ENCODE measurements at regions not wholly inside any gene's neighbourhood (a gene's known extent, or its start where the extent isn't known, plus 50 kb on each side); places are given as distances from the start of the nearest gene placed in this dataset.
"Not testable (repeated sequence)": the region's sequence is repeated elsewhere in the genome, so short reads cannot be mapped to it uniquely, and the experiment has no call there.

DNA sequence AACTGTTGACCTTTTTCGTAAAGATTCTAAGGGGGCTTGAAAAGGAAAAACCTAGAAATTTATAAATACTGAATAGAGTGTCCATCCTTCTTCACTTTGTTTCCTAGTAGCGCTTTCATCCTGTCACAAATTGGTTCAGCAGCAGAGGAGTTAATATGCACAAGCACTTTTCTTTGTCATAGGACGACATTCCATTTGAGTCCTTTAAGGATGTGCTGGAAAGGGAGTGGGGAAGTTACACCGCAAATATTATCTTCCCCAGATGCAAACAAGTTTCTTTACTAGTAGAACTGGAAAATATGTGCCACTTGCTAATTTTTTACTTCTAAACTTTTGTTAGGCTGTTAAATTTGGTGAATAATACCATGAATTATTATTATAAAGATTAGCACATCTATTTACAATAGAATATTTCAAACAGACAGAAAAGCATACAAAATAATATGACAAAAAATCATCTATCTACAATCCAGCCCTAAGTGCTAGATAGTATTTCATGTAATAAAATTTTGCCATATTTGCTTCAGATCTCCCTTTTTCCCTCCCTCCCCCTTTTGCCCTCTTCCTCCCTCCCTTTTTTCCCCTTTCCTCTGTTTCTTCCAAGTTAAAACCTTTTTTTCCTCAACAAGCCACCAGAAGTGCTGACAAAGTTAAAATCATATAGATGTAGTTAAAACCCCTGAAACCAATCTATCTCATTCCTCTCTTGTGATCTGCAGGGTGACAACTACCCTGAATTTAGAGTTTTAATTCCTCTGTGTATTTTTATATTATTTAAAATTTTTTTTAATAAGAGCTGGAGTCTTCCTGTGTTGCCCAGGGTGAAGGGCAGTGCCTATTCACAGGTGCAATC is 50.5 kb upstream of the MAP4K3 start:
- no peak for DNase-seq (ENCODE audit: low spot score)

DNA sequence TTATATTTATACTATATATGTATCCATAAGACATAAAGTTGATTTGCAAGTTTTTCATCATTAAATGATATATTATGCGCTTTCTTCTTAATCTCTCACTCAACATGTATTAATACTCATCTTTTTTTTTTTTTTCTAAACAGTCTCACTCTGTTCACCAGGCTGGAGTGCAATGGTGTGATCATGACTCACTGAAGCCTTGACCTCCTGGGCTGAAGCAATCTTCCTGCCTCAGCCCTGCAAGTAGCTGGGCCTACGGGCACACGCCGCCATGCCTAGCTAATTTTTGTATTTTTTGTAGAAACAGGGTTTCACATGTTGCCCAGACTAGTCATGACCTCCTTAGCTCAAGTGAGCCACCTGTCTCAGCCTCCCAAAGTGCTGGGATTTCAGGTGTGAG is 51.4 kb upstream of the MAP4K3 start:
- DNase-seq (ENCODE audit: low spot score): peak; percentile 77

DNA sequence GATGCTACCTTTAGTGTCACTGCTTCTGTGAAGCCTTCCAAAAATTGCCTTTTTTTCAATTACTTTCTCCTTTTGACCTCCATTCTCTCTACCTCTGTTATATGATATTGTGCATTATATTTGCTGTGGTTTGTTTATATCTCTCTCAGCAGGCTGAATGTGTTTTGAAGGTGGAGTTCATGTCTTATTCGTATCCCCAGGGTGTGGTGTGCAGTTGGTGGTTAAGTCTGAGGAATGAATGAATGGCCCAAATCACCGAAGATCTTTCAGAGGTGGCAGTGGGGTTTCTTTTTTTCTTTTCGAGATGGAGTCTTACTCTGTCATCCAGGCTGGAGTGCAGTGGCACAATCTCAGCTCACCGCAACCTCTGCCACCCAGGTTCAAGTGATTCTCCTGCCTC is 53.5 kb upstream of the MAP4K3 start:
- peak; percentile 36 for DNase-seq (ENCODE audit: low spot score)

DNA sequence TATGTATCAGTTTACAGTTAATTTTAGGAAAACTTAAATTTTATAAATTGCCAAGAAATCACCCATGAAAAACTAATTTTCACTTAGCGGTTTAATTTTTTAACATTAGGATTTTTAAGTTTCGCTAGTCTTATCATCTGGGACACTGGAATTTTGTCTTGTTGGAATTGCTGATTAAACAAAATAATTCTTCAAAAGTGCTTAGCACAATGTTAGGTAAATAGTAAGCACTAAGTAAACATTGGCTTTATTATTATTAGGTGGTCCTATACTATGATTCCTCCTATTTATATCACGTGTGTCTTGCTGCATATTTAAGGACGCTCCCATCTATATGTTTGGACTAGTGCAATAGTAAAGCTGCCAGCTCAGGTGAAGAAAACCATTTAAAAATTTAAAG is 54.6 kb upstream of the MAP4K3 start:
- DNase-seq (ENCODE audit: low spot score): no peak

DNA sequence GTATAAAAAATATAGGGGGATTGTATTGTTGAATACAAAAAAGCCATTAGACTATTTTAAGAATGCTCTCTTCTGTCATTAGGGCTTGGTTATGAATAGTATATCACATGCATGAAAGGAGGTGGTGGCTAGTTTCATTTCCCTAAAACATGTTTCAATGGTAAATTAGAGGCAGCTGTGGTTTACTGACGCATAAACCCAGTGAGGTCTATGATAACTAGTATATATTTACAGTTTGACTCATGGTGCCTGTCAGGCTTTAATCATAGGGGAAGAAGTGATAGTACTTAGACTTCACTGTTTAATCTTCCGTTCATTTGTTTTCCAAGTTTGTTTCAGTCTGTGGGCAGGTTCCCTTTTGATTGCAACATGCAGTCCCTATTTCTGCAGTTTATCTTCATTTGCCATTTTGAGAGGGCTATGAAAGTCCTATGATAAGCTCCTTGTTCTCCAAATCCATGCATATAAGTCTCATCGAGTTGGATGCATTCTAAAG is 55.1 kb upstream of the MAP4K3 start:
- DNase-seq (ENCODE audit: low spot score): peak; percentile 94

DNA sequence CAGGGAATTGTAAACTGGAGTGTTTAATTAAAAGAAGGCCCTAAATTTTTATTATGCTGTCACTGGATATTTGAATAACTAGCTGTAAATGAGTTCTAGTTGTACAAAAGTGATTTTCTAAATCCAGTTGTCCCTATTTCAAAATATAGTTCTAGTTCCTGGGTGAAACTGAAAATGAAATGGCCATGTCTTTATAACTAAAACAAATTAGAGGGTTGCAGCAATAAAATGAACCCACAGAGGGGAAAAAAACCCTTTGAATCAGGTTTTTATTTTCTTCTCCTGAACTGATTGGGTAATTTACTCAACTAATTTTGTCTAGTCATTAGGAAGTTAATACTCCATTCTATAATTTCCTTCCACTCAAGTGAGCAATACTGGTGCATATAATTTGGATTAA is 55.6 kb upstream of the MAP4K3 start:
- no peak for DNase-seq (ENCODE audit: low spot score)

DNA sequence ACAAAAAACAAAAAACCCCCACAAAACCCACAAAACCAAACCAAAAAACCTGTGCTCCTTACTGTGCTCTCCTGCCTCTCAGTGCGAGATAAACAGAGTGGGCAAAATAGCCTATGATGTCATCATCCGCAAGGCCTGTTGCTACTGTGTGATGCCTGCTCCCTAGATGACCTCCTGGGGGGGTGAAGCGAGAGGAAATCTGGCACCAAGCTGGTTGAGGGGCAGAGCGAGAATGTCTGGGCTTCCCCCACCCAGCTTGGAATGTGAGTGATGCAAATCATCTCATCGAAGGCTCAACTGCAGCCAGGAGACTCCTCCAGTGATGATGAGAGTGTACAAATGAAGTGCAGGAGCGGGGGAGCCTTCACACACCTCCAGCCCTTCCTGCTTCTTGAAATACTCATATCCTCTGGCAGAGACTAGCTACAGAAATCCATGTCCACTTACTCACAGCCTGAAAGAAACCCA is 57.7 kb upstream of the MAP4K3 start:
- DNase-seq (ENCODE audit: low spot score): peak; percentile 94

DNA sequence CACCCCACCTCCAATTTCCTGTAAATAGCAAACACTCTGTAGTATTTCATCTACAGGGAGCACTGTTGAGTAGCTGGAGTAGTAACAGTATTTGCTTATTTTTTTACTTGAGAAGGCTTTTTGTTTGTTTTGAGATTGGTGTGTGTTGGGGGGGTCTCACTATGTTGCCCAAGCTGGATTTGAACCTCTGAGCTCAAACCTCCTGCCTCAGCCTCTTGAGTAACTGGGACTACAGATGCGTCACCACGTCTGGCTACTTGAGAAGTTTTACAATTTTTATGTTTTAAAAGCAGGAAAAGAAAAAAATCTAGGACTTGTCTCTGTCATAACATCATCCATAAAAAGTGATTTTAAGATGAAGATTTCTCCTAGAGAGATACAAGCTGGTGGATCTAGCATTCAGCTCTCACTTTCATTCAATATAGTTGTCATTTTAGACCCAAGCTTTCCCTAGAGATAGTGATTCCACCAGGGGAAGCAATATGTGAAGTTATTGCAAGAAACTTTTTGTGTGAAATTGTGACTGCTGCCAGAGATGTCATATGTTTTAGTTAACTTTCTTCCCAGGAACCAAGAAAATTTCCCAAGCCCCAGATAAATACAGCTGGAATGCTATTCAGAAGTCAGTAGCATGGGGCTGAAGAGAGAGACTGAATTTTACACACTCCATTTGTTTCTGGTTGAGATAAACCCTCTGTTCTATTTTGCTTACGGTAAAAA is 60.2 kb upstream of the MAP4K3 start:
- no peak for DNase-seq (ENCODE audit: low spot score)

DNA sequence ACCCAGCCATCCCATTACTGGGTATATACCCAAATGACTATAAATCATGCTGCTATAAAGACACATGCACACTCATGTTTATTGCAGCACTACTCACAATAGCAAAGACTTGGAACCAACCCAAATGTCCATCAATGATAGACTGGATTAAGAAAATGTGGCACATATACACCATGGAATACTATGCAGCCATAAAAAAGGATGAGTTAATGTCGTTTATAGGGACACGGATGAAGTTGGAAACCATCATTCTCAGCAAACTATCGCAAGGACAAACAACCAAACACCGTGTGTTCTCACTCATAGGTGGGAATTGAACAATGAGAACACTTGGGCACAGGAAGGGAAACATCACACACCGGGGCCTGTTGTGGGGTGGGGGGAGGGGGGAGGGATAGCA is 61.1 kb upstream of the MAP4K3 start:
- not testable (repeated sequence) for DNase-seq (ENCODE audit: low spot score)

DNA sequence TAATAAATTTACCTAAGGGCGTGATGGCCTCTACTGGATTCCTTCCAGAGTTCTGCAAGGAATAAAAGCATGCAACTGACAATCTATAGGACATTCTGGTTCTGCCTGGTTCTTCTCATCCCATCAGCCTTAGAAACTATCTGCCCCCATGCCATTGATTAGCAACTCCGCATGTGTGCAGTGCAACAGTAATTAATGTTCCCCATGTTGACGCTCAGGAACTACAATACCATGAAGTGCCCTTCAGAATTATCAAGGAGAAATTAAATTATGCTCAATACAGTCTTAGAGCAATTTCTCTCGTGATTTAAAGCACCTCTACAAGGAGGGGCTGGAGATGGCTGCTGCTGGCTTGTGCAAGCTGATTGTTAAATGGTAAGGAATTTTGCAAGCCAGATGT is 61.7 kb upstream of the MAP4K3 start:
- no peak for DNase-seq (ENCODE audit: low spot score)

DNA sequence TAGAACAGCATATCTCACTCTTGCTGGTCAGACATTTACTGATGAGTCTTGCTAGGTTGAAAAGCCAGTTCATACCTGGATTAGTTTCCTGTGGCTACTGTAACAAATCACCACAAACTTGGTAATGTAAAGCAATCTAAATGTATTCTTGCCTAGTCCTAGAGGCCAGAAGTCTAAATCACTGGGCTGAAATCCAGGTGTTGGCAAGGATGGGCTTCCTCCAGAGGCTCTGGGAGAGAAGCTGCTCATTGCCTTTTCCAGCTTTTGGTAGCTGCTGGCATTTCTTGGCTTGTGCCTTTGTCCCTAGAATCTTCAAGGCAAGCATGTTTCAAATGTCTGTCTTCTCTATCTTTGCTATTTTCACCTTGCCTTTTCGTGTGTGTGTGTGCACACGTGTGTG is 62.3 kb upstream of the MAP4K3 start:
- DNase-seq (ENCODE audit: low spot score): no peak

DNA sequence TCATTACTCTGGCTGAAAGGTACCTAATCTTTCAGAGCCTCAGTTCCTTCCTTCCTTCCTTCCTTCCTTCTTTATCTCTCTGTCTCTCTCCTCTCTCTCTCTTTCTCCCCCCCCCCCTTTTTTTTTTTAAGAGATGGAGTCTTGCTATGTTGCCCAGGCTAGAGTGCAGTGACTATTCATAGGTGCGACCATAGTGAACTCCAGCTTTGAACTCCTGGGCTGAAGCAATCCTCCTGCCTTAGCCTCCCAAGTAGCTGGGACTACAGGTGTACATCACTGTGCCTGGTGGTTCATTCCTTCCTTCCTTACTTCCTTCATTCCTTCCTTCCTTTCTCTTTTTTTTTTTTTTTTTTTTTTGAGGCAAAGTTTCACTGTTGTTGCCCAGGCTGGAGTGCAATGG is 64.3 kb upstream of the MAP4K3 start:
- no peak for DNase-seq (ENCODE audit: low spot score)

DNA sequence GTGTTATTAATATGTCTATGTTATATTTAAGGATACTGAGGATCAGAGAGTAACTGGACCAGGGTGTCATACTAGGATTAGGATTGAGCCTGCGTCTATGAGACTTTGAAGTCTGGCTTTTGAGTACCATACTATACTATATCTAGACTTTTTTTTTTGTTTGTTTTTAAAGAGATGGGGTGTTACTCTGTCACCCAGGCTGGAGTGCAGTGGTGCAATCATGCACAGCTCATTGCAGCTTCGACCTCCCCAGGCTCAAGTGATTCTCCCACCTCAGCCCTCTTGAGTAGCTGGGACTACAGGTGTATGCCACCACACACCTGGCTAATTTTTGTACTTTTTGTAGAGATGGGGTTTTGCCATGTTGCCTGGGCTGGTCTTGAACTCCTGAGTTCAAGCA is 66.2 kb upstream of the MAP4K3 start:
- DNase-seq (ENCODE audit: low spot score): no peak

DNA sequence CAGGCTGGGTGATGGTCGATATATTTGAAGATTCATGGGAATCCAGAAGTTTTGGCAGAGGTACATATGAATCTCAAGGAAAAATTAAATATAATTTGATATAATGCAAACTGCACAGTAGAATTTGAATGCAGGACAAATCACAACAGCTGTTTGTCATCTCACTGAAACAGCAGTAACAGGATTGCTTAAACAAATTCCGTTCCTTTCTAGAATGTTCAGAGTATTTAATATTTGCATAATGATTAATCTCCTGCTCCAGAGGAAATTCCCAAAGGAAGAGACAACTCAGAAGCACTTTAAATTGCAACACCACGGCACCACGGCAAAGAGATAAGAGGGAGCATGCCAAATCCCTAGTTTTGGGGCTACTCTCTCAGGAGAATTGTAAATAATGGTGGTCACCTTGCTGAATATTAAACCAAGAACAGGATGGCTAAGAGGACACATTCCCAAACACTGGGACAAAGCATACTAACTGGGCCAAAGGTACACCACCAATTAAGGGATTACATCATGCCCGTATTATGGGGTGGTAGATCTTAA is 67.8 kb upstream of the MAP4K3 start:
- DNase-seq (ENCODE audit: low spot score): peak; percentile 16

DNA sequence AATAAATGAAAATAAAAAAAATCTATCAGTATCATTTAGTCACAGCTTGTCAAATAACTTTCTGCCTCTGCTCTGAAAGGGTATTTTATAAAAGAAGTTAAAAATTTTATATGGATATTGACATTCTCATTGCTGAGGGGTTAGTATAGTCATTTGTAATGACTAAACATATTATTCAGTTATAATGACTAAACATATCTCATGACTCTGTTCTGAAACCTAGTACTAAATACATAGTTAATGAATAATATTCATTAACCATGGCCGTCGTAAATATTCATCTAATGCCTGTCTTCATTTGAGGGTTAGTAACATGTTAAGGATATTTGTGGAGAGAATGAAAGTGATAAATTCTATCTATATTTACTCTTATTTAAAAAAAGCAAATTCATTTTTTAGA is 69.1 kb upstream of the MAP4K3 start:
- DNase-seq (ENCODE audit: low spot score): no peak

DNA sequence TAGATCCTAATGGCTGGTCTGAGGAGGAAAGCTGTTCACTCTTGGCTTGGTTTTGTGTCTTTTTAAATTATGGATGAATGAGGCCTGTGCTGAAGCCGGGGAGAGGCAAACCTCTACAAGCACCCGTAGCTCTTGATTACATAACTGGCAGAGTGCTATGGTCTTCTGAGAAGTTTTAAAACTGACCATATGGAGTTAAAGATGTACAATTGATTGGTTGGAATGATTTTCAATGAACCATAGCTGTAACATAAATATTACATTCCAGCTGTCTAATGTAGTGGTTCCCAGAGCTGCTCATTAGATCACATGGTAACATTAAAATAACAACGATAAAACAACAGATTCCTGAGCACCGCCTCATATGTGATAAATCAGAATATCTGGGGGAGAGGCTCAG is 71.1 kb upstream of the MAP4K3 start:
- no peak for DNase-seq (ENCODE audit: low spot score)

DNA sequence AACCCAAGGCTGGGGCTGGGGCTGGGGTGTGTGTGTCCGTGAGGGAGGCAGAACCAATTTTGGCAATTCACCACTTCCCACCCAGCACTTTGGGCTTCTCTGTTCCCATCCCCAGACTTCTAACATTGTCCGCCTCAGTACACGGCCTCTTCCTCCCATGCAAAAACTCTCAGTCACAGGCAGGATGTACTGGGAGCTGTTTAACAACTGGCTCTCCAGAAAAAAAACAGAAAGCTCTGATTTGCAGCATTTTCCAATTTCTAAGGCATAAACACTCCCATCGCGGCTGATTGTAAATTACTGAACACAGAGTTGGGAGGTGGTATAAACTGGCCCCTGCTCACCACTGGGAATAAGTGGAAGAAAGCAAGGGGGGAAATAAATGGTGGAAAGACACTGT is 73.1 kb upstream of the MAP4K3 start:
- no peak for DNase-seq (ENCODE audit: low spot score)

DNA sequence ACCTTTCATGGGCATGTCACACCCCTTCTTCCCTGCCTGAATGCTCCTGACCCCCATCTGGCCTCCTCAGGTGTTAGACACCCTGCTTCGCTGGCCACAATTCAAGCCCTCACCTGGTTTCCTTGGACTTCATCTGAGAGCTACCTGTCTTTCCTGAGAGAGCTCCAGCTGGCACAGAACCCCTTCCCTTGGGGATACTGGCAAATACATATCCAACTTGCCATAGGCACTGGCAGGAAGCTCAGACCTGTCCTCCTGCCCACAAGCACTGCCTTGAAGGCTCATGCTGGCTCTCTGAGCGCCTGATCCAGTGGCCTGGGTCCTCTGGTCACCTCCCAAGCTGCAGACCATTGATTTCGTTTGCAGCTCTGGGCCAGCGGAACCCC is 74.1 kb upstream of the MAP4K3 start:
- no peak for DNase-seq (ENCODE audit: low spot score)

DNA sequence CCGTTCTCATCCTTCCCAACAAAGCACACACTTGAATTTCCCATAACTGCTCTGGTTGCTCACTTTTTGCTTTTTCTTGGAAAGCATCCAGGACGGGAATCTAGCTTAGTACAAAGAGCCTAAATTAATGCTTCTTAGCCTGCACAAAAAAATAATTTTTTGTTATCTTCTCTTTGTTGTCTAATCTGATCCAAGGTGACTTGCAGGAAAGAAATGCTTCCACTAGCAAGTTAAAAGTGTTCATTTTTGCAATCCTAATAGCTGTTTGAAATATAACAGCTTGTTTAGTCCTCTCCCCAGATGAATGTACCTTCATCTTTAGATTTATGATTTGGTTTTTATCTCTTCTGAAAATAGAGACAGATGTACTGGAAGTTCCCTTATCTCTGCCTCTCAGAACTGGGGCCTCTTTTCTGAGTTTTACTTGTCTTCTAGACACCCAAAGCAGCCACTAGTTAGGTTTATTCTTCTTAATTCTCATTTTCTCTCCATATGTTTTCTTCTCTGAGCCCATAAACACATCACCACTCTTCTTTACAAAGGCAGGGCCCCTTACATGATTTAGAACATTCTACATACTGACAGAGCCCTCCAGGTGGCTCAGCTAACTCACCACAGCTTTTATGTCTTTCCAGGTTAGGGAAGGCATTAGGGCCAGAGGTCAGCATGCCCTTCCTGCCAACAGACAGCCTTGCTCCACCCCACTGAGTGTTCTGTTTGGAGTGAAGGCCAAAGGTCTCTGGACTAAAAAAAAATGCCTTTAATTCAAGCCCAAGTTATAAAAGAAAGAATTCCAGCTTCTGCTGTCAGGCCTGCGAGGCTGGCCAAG is 74.7 kb upstream of the MAP4K3 start:
- DNase-seq (ENCODE audit: low spot score): no peak

DNA sequence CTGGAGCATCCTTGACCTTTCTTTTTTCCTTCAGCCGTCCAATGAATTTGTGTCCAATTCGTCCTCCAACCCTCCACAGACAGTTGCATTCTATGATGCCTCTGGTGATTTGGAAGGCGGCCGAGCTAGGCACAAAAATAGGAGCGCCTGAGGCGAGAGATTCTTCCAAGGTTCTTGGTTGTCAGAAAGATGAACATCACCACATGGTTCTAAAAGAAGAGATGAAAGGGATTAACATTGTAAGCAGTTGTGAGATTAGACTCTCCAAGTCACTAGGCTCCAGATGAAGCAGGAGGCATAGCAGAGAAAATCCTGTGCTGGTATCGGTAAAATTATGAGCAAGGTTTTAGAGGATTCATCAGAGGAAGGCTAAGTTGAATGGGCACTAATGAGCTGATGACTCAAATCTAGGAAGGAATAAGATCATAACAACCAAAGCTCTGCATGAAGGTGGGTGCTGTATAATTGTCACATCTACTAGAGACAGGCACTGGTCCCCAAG is 75.4 kb upstream of the MAP4K3 start:
- DNase-seq (ENCODE audit: low spot score): no peak

DNA sequence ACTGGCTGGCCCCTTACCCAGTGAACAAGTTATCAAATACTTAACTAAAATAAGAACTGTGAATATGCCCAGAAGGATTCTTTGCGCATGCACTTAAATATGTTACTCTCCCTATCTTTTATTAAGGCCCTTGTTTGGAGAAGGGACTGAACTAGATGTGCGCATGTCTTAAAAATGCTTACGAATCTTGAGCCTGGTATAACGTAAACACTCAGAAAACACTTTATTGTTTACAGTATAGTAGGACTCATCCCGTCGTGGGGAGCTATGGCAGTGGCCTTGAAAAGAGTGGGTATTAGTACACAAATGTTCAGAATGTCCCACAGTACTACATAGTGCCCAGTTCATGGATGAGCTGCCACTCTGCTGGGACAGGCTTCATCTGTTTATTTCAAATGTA is 75.9 kb upstream of the MAP4K3 start:
- DNase-seq (ENCODE audit: low spot score): peak; percentile 14

DNA sequence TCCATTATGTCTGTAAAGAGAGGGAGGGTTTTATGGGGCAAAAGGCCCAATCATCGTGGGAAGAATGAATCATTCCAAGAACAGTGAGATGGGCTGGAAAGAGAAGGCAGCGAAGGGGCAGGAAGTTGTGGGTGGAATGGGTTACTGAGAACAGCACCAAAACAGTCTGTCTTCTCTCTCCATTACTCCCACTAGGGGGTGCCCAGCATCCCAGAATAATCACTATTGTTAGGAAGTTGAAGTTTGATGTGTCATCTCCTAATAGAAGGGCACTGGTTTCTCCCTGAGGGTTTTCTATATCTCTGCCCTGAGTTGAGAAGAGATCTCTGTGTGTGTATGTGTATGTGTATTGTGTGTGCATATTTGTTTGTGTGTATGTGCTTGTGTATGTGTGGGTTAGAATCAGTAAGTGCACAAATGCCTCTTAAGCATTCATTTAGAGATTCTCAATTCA is 76.6 kb upstream of the MAP4K3 start:
- peak; percentile 94 for DNase-seq (ENCODE audit: low spot score)

All from H4 (cell line).